ENCODE measurements at regions not wholly inside any gene's neighbourhood (a gene's known extent, or its start where the extent isn't known, plus 50 kb on each side); places are given as distances from the start of the nearest gene placed in this dataset.

GRCh38 chr11:93034723-93035039 is 65.2 kb downstream of the MTNR1B start:
- Histone ChIP-seq H4K20me1 (ENCODE audit: insufficient read depth, low read length) (no peaks in the 10 kb centered on the region), H3K4me1 (ENCODE audit: control insufficient read depth, insufficient read depth, low read length) (no peaks in the 10 kb centered on the region; the same call in 1 of the 2 replicates), H4K5ac (ENCODE audit: low read depth, low read length) (no peak overlapping the region), H3K9ac (ENCODE audit: low read depth, low read length) (no peak overlapping the region), H3K27ac (ENCODE audit: insufficient read depth, low read length) (no peak overlapping the region), H3K18ac (ENCODE audit: low read depth, low read length) (no peak overlapping the region), H3K27me3 (ENCODE audit: control insufficient read depth, insufficient read depth, low read length) (no peaks in the 10 kb centered on the region), H3K79me1 (ENCODE audit: low read depth in 1 of 2, low read length in 2 of 2) (no peaks in the 10 kb centered on the region), H2AK5ac (ENCODE audit: low read depth, low read length) (no peak overlapping the region), H2BK20ac (ENCODE audit: low read depth, low read length) (no peak overlapping the region), H2AFZ (replicated peaks; ENCODE audit: low read length, poor library complexity) (no peak overlapping the region), H2BK15ac (ENCODE audit: low read depth, low read length) (no peak overlapping the region), H3K36me3 (ENCODE audit: control insufficient read depth, insufficient read depth, low read length) (no peaks in the 10 kb centered on the region), H3K14ac (replicated peaks; ENCODE audit: low read depth, low read length) (no peak overlapping the region), H3K9me3 (ENCODE audit: control insufficient read depth, insufficient read depth, low read length) (no peaks in the 10 kb centered on the region), H3K23ac (ENCODE audit: low read depth, low read length) (no peak overlapping the region), H2BK5ac (ENCODE audit: low read depth, low read length, poor library complexity, severe bottlenecking) (no peak overlapping the region), H4K91ac (ENCODE audit: insufficient read depth, low read depth, low read length) (no peak overlapping the region), H4K8ac (ENCODE audit: low read depth in 2 of 2, low read length in 2 of 2) (no peak overlapping the region), H2AK9ac (replicated peaks; ENCODE audit: low read depth, low read length, poor library complexity) (no peak overlapping the region), H3K56ac (ENCODE audit: extremely low read depth, insufficient read depth, low read length) (no peak overlapping the region), H2BK120ac (ENCODE audit: low read depth, low read length) (no peak overlapping the region), H3K4ac (ENCODE audit: low read depth, low read length) (no peak overlapping the region), H3K9me1 (ENCODE audit: insufficient read depth, low read length) (no peaks in the 10 kb centered on the region), H3K4me2 (ENCODE audit: low read depth, low read length) (no peak overlapping the region), H3K4me3 (ENCODE audit: insufficient read depth, low read depth, low read length) (no peak overlapping the region)
- WGBS, 2 experiments (ENCODE audit: extremely low coverage in 2 of 2, insufficient read length in 1 of 2): no CpG with 5 or more reads among the region's 1 CpG
- in situ Hi-C loops (cut with MboI; ENCODE audit: low sequenced_read_pairs): no loop called here
- ATAC-seq (ENCODE audit: low read depth) (no peak), DNase-seq (no peak)
- dilution Hi-C loops (cut with HindIII; ENCODE audit: low sequenced_read_pairs, unreplicated experiment): no loop called here
- intact Hi-C loops (cut with micrococcal nuclease): no loop called here
- BruUV-seq (replicated peaks): no TSS peak
- ChIA-PET CTCF (interaction anchor here (1.9 kb wide), 1 partner anchor 10 kb away, joined by 5 read pairs; no protein-coding TSS in a partner anchor), POLR2A (ENCODE audit: unreplicated experiment) (no interaction called here)
- TF ChIP-seq CEBPB (IDR thresholded peaks at IDR 0.05; ENCODE audit: low read depth, low read length) (no peak), POLR2A (IDR thresholded peaks at IDR 0.05; ENCODE audit: low read depth, low read length) (no peak), MXI1 (IDR thresholded peaks at IDR 0.05; ENCODE audit: borderline replicate concordance, low read depth, low read length) (no peak), CHD1 (IDR thresholded peaks at IDR 0.05; ENCODE audit: low read depth, low read length) (no peak), RAD21 (IDR thresholded peaks at IDR 0.05; ENCODE audit: low read length) (no peak), NFE2L2 (IDR thresholded peaks at IDR 0.05; ENCODE audit: low read depth, low read length) (no peak), CTCF (conservative IDR thresholded peaks at IDR 0.05; ENCODE audit: low read depth, low read length) (no peak), ELK1 (IDR thresholded peaks at IDR 0.05; ENCODE audit: borderline replicate concordance, low read depth, low read length) (no peak), SMC3 (IDR thresholded peaks at IDR 0.05; ENCODE audit: low read depth, low read length) (no peak), RCOR1 (IDR thresholded peaks at IDR 0.05; ENCODE audit: insufficient replicate concordance, low read length) (no peak), MAFK (IDR thresholded peaks at IDR 0.05; ENCODE audit: low read depth, low read length) (no peak), RFX5 (IDR thresholded peaks at IDR 0.05; ENCODE audit: low read depth, low read length) (no peak), MAZ (IDR thresholded peaks at IDR 0.05; ENCODE audit: borderline replicate concordance, low read depth, low read length) (no peak), USF2 (IDR thresholded peaks at IDR 0.05; ENCODE audit: low read depth, low read length) (no peak), BHLHE40 (IDR thresholded peaks at IDR 0.05; ENCODE audit: low read depth, low read length) (no peak), FOS (IDR thresholded peaks at IDR 0.05; ENCODE audit: low read depth, low read length) (no peak)

Measured in IMR-90 (cell line).